Osteoblast (primary cell): ENCODE measurements at regions not wholly inside any gene's neighbourhood (a gene's known extent, or its start where the extent isn't known, plus 50 kb on each side); places are given as distances from the start of the nearest gene placed in this dataset.

Experiments
- DNase-seq: peaks from one replicate; pipeline ENCODE4 v3.0.0; 2011; ENCODE audit warnings: low spot score, mixed read lengths; ENCODE audit not compliant: insufficient read length; ENCODE audit errors: missing footprints
- H2AFZ ChIP-seq: 2 replicates; pipeline ENCODE4 v1.6.0; 2011; ENCODE audit warnings: mild to moderate bottlenecking, low read length
- H3K27ac ChIP-seq: 2 replicates; pipeline ENCODE4 v1.5.1; 2011; ENCODE audit warnings: mild to moderate bottlenecking, low read depth, low read length, moderate library complexity
- H3K27me3 ChIP-seq: 2 replicates; pipeline ENCODE4 v1.6.0; 2012; ENCODE audit warnings: mild to moderate bottlenecking, control low read depth, inconsistent platforms, low read length, moderate library complexity; ENCODE audit not compliant: insufficient read depth
- H3K36me3 ChIP-seq: 2 replicates; pipeline ENCODE4 v1.5.1; 2011; ENCODE audit warnings: mild to moderate bottlenecking, low read length, control low read depth, moderate library complexity; ENCODE audit not compliant: insufficient read depth
- H3K4me1 ChIP-seq: 2 replicates; pipeline ENCODE4 v1.5.1; 2011; ENCODE audit warnings: mild to moderate bottlenecking, low read length, control low read depth, moderate library complexity; ENCODE audit not compliant: insufficient read depth
- H3K4me2 ChIP-seq: 2 replicates; pipeline ENCODE4 v1.6.0; 2011; ENCODE audit warnings: mild to moderate bottlenecking, low read length; ENCODE audit not compliant: insufficient read depth
- H3K4me3 ChIP-seq: fragments of 200-600 bp; sonication (generic); 3 replicates; pipeline ENCODE4 v1.5.1; 2012; ENCODE audit warnings: mild to moderate bottlenecking, low read length, inconsistent platforms; ENCODE audit not compliant: insufficient read depth
- H3K79me2 ChIP-seq: 2 replicates; pipeline ENCODE4 v1.6.0; 2012; ENCODE audit warnings: mild to moderate bottlenecking, low read length, control low read depth, inconsistent platforms; ENCODE audit not compliant: insufficient read depth
- H3K9me3 ChIP-seq: 2 replicates; pipeline ENCODE4 v1.5.1; 2011; ENCODE audit warnings: low read depth, low read length, control low read depth
- H4K20me1 ChIP-seq: 2 replicates; pipeline ENCODE4 v1.6.0; 2012; ENCODE audit warnings: mild to moderate bottlenecking, low read length, control low read depth; ENCODE audit not compliant: insufficient read depth
- CTCF ChIP-seq: IDR thresholded peaks from 2 replicates; pipeline ENCODE4 v1.5.1; 2011; ENCODE audit warnings: mild to moderate bottlenecking, low read depth, low read length, moderate library complexity; ENCODE audit errors: extremely low read depth

- H4K20me1 ChIP-seq: no peaks in the 10 kb centered on the region
- peak; percentile 8 for DNase-seq
- H3K9me3 ChIP-seq: no peaks in the 10 kb centered on the region
- no peaks in the 10 kb centered on the region for H3K36me3 ChIP-seq
- H2AFZ ChIP-seq: no peak overlapping the region
- no peak overlapping the region for H3K27ac ChIP-seq
- no peak overlapping the region for H3K4me3 ChIP-seq
- no peaks in the 10 kb centered on the region for H3K27me3 ChIP-seq
- no peak for TF ChIP-seq CTCF
- H3K4me2 ChIP-seq: no peak overlapping the region
- no peaks in the 10 kb centered on the region for H3K79me2 ChIP-seq
- H3K4me1 ChIP-seq: peaks cover 8% of the 10 kb centered on the region
These were observed 58.4 kb downstream of the HMHB1 start for GRCh38 chr5:143870362-143870761.

GRCh38 chr5:143870871-143871632 lies 59.1 kb downstream of the HMHB1 start:
- H3K9me3 ChIP-seq: no peaks in the 10 kb centered on the region
- no peaks in the 10 kb centered on the region for H4K20me1 ChIP-seq
- no peaks in the 10 kb centered on the region for H3K79me2 ChIP-seq
- H3K36me3 ChIP-seq: no peaks in the 10 kb centered on the region
- H3K4me1 ChIP-seq: peaks cover 8% of the 10 kb centered on the region
- H3K27me3 ChIP-seq: no peaks in the 10 kb centered on the region
- H3K4me2 ChIP-seq: no peak overlapping the region
- no peak for DNase-seq
- H3K27ac ChIP-seq: no peak overlapping the region
- H2AFZ ChIP-seq: no peak overlapping the region
- H3K4me3 ChIP-seq: no peak overlapping the region
- no peak for TF ChIP-seq CTCF

DNA sequence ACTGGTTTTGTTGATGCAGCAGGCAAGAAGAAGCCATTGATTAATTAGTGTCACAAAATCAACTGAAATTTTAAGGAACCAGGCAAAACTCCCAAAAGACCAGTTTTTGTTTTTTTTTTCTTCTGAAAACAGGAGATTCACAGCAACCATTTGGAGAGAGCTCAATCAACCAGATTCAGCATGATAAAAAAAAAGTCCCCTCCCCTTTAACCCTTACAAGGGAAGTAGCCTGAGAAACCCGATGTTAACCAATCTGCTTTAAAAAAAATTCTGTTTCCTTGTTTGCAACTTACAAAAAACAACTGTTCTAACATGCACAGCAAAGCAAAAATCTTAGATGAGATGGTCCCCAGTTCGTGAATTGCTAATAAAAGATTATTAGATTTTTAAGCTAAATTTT lies 59.7 kb downstream of the HMHB1 start:
- no peak for TF ChIP-seq CTCF
- no peaks in the 10 kb centered on the region for H4K20me1 ChIP-seq
- H3K4me2 ChIP-seq: no peak overlapping the region
- no peaks in the 10 kb centered on the region for H3K27me3 ChIP-seq
- DNase-seq: no peak
- no peaks in the 10 kb centered on the region for H3K9me3 ChIP-seq
- H3K36me3 ChIP-seq: no peaks in the 10 kb centered on the region
- no peak overlapping the region for H3K4me3 ChIP-seq
- no peak overlapping the region for H3K27ac ChIP-seq
- H3K4me1 ChIP-seq: peaks cover 8% of the 10 kb centered on the region
- H2AFZ ChIP-seq: no peak overlapping the region
- no peaks in the 10 kb centered on the region for H3K79me2 ChIP-seq

DNA sequence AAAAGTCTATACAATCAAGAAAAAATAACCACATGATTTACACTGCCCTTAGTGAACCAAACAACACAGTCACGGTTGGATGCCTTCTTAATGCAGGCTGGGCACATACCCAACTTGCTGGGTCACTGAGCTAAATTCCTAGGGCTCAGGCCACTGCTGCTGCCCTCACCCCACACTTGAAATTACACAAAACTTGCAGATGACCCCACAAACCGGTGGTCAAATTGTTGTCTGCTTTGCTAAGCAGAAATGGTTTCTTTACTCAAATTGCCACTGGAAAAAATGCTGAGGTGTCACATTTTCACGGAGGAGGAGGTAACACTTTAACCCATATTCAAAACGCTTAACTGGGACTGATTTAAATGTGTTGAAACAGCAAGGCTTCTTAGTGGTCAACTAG lies 62.4 kb downstream of the HMHB1 start:
- no peaks in the 10 kb centered on the region for H3K9me3 ChIP-seq
- TF ChIP-seq CTCF: no peak
- H3K4me3 ChIP-seq: no peak overlapping the region

More for the DNA sequence above, 62.4 kb downstream of the HMHB1 start:
- no peaks in the 10 kb centered on the region for H4K20me1 ChIP-seq
- DNase-seq: no peak
- H3K4me2 ChIP-seq: no peak overlapping the region
- H3K27me3 ChIP-seq: no peaks in the 10 kb centered on the region
- peaks cover 8% of the 10 kb centered on the region for H3K4me1 ChIP-seq
- no peaks in the 10 kb centered on the region for H3K79me2 ChIP-seq
- no peaks in the 10 kb centered on the region for H3K36me3 ChIP-seq
- no peak overlapping the region for H3K27ac ChIP-seq
- H2AFZ ChIP-seq: peak overlapping the region; percentile 21
